ENCODE measurements at regions not wholly inside any gene's neighbourhood (a gene's known extent, or its start where the extent isn't known, plus 50 kb on each side); places are given as distances from the start of the nearest gene placed in this dataset.

DNA sequence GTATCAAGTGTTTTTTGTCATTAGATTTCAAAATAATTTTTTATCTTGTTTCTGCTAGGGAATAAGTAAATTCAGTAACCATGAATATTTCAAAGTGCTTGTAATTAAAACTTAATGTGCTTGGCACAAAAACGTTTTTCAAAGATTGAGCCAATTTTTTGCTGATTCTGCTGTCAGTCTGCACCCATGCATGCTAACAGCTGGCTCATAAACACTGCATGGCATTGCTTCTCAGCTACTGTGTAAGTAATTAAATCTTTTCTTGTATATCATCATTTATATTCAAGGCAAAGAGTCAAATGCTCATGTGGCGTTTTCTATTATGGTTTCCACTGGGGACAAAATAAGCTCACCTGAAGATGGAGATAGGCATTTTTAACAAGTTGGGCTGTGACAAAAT is 66.8 kb upstream of the SPANXN2 start:
- TF ChIP-seq, protein P1, sequence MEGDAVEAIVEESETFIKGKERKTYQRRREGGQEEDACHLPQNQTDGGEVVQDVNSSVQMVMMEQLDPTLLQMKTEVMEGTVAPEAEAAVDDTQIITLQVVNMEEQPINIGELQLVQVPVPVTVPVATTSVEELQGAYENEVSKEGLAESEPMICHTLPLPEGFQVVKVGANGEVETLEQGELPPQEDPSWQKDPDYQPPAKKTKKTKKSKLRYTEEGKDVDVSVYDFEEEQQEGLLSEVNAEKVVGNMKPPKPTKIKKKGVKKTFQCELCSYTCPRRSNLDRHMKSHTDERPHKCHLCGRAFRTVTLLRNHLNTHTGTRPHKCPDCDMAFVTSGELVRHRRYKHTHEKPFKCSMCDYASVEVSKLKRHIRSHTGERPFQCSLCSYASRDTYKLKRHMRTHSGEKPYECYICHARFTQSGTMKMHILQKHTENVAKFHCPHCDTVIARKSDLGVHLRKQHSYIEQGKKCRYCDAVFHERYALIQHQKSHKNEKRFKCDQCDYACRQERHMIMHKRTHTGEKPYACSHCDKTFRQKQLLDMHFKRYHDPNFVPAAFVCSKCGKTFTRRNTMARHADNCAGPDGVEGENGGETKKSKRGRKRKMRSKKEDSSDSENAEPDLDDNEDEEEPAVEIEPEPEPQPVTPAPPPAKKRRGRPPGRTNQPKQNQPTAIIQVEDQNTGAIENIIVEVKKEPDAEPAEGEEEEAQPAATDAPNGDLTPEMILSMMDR (IDR thresholded peaks at IDR 0.05), result no peak
- no peak for TF ChIP-seq POLR2A (IDR thresholded peaks at IDR 0.05)

Measured in esophagus squamous epithelium (tissue), 4 donors.